ENCODE measurements at regions not wholly inside any gene's neighbourhood (a gene's known extent, or its start where the extent isn't known, plus 50 kb on each side); places are given as distances from the start of the nearest gene placed in this dataset.

DNA sequence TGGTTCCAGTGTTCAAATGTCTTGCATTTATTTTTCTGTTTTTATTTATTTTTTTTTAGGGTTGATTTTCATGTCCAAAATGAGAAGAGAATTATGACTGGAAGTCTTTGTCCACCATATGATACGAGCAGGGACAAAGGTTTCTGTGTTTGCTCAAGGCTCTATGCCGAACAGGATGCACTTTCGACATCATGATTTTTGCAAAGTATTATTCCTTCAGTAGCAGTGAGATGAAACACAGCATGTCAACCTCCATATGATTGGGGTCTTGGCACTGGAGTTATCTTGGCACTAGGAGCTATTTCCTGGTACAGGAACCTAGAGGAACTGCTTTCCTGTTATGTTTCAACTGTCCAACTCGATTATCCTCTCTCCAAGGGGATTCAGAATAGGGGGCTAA is 72.6 kb downstream of the UCHL1 start:
- Histone ChIP-seq H3K9me3 (ENCODE audit: control insufficient read depth, low read depth, low read length) (no peaks in the 10 kb centered on the region), H2BK5ac (ENCODE audit: insufficient read length, low read length) (no peak overlapping the region), H3K23ac (ENCODE audit: insufficient read length, low read depth, low read length) (no peak overlapping the region), H4K5ac (ENCODE audit: insufficient read length, low read depth, low read length) (no peak overlapping the region), H3K56ac (ENCODE audit: insufficient read length, low read depth, low read length) (no peak overlapping the region), H3K14ac (ENCODE audit: insufficient read depth, low read length) (no peak overlapping the region), H3K79me2 (ENCODE audit: insufficient read depth, low read length) (no peaks in the 10 kb centered on the region), H3K18ac (ENCODE audit: insufficient read length, low read depth, low read length) (no peak overlapping the region), H3K4me1 (ENCODE audit: insufficient read depth, low read length) (peaks cover 10% of the 10 kb centered on the region; the same call in 1 of the 2 replicates), H2BK12ac (ENCODE audit: insufficient read length, low read depth, low read length) (no peak overlapping the region), H4K91ac (ENCODE audit: insufficient read length, low read depth, low read length) (no peak overlapping the region), H3K27ac (ENCODE audit: insufficient read length, low read depth, low read length) (no peak overlapping the region), H2BK20ac (ENCODE audit: low read depth, low read length, poor library complexity, severe bottlenecking) (no peak overlapping the region), H4K20me1 (ENCODE audit: control insufficient read depth, insufficient read depth, insufficient read length) (no peaks in the 10 kb centered on the region), H3K79me1 (ENCODE audit: insufficient read depth, low read depth, low read length, poor library complexity, severe bottlenecking) (no peaks in the 10 kb centered on the region), H3T11ph (ENCODE audit: low read length) (no peak overlapping the region), H2BK120ac (ENCODE audit: low read depth, low read length, poor library complexity, severe bottlenecking) (no peak overlapping the region), H2AK5ac (ENCODE audit: insufficient read length, low read length) (no peak overlapping the region), H2BK15ac (ENCODE audit: low read depth, low read length) (no peak overlapping the region), H3K9ac (ENCODE audit: extremely low read depth, insufficient read length, low read length) (no peak overlapping the region), H3K4ac (ENCODE audit: low read depth, low read length) (no peak overlapping the region), H3K4me2 (ENCODE audit: insufficient read depth, insufficient read length, low read length) (no peak overlapping the region), H3K27me3 (ENCODE audit: insufficient read depth, low read length) (no peaks in the 10 kb centered on the region), H2AFZ (ENCODE audit: low read length) (no peak overlapping the region), H3K23me2 (ENCODE audit: insufficient read length, low read depth, low read length, poor library complexity, severe bottlenecking) (no peaks in the 10 kb centered on the region), H4K8ac (replicated peaks; ENCODE audit: insufficient read length, low read depth, low read length) (no peak overlapping the region)
- TF ChIP-seq, protein P1, sequence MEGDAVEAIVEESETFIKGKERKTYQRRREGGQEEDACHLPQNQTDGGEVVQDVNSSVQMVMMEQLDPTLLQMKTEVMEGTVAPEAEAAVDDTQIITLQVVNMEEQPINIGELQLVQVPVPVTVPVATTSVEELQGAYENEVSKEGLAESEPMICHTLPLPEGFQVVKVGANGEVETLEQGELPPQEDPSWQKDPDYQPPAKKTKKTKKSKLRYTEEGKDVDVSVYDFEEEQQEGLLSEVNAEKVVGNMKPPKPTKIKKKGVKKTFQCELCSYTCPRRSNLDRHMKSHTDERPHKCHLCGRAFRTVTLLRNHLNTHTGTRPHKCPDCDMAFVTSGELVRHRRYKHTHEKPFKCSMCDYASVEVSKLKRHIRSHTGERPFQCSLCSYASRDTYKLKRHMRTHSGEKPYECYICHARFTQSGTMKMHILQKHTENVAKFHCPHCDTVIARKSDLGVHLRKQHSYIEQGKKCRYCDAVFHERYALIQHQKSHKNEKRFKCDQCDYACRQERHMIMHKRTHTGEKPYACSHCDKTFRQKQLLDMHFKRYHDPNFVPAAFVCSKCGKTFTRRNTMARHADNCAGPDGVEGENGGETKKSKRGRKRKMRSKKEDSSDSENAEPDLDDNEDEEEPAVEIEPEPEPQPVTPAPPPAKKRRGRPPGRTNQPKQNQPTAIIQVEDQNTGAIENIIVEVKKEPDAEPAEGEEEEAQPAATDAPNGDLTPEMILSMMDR (conservative IDR thresholded peaks at IDR 0.05): no peak
- no peak overlapping the region for H3K27ac Mint-ChIP-seq
- no peaks in the 10 kb centered on the region for H3K27me3 Mint-ChIP-seq (ENCODE audit: low read depth)
- H3K36me3 Mint-ChIP-seq (ENCODE audit: insufficient read depth in 1 of 3, low read depth in 3 of 3): peaks cover 0 to 4% (median 0%) of the 10 kb centered on the region in 3 experiments; a peak in 1 of 7 replicates
- WGBS (ENCODE audit: extremely low coverage, insufficient read length, low lambda C conversion rate): no CpG with 5 or more reads among the region's 4 CpGs
- H3K9me3 Mint-ChIP-seq: peaks cover 0 to 3% of the 10 kb centered on the region in 2 experiments; a peak in 1 of 5 replicates
- no peak for DNase-seq
- H3K4me3 Mint-ChIP-seq: no peak overlapping the region
- H3K4me1 Mint-ChIP-seq: peaks cover 37 to 49% of the 10 kb centered on the region in 2 experiments
